Activated CD4-positive, alpha-beta memory T cell treated with anti-CD3 and anti-CD28 coated beads for 36 hours (primary cell): ENCODE measurements at regions not wholly inside any gene's neighbourhood (a gene's known extent, or its start where the extent isn't known, plus 50 kb on each side); places are given as distances from the start of the nearest gene placed in this dataset.
"Not testable (repeated sequence)": the region's sequence is repeated elsewhere in the genome, so short reads cannot be mapped to it uniquely, and the experiment has no call there.

ENCODE experiments used
- CTCF ChIA-PET: fragments of 350-600 bp; sonication (Branson Sonifier 250); formaldehyde crosslinking; loops from one replicate; lab custom pipeline; 2021; ENCODE audit warnings: antibody characterized with exemption, inconsistent platforms; lab: Charles Lee
- POLR2A ChIA-PET: fragments of 350-600 bp; sonication (Branson Sonifier 250); formaldehyde crosslinking; loops from one replicate; lab custom pipeline; 2021; ENCODE audit warnings: antibody characterized with exemption; lab: Charles Lee
- DNase-seq: peaks from one replicate; pipeline ENCODE4 v3.0.0-alpha.2; 2020
- H3K27ac Mint-ChIP-seq: one replicate; pipeline ENCODE4 v1.8.0; 2021; ENCODE audit warnings: mixed read lengths
- H3K27me3 Mint-ChIP-seq: one replicate; pipeline ENCODE4 v1.8.0; 2021; ENCODE audit warnings: mixed read lengths
- H3K36me3 Mint-ChIP-seq: one replicate; pipeline ENCODE4 v1.8.0; 2021; ENCODE audit warnings: mixed read lengths
- H3K4me1 Mint-ChIP-seq: one replicate; pipeline ENCODE4 v1.8.0; 2021; ENCODE audit warnings: low read depth, mixed read lengths
- H3K4me3 Mint-ChIP-seq: one replicate; pipeline ENCODE4 v1.8.0; 2021; ENCODE audit warnings: mild to moderate bottlenecking, mixed read lengths
- H3K9me3 Mint-ChIP-seq: one replicate; pipeline ENCODE4 v1.8.0; 2021; ENCODE audit warnings: mixed read lengths
- intact Hi-C: fragments of 100-400 bp; cut with micrococcal nuclease; formaldehyde crosslinking; loops from one replicate; pipeline ENCODE4 v1.15.1; 2023

DNA sequence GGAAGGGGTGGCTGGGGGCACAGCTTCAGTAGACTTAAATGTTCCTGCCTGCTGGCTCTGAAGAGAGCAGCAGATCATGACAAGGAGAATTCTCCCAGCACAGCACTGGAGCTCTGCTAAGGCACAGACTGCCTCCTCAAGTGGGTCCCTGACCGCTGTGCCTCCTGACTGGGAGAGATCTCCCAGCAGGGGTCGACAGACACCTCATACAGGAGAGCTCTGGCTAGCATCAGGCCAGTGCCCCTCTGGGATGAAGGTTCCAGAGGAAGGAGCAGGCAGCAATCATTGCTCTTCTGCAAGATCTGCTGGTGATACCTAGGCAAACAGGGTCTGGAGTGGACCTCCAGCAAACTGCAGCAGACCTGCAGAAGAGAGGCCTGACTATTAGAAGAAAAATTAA is 877.5 kb upstream of the CRIM1 start:
- H3K4me1 Mint-ChIP-seq: not testable (repeated sequence)
- H3K9me3 Mint-ChIP-seq: peaks cover 15% of the 10 kb centered on the region

GRCh38 chr2:35468245-35468644 is 887.3 kb upstream of the CRIM1 start:
- Mint-ChIP-seq H3K27ac (no peak overlapping the region), H3K4me1 (no peaks in the 10 kb centered on the region)
- POLR2A ChIA-PET: no interaction called here

More for the DNA sequence above, 877.5 kb upstream of the CRIM1 start:
- POLR2A ChIA-PET, DNase-seq, intact Hi-C loops, H3K4me3 Mint-ChIP-seq, CTCF ChIA-PET, H3K36me3 Mint-ChIP-seq, H3K27ac Mint-ChIP-seq, H3K27me3 Mint-ChIP-seq: not testable (repeated sequence)

GRCh38 chr2:35463805-35464596 is 891.6 kb upstream of the CRIM1 start:
- no peaks in the 10 kb centered on the region for H3K27me3 Mint-ChIP-seq
- intact Hi-C loops: no loop called here
- no peaks in the 10 kb centered on the region for H3K36me3 Mint-ChIP-seq
- H3K27ac Mint-ChIP-seq: no peak overlapping the region
- H3K9me3 Mint-ChIP-seq: no peaks in the 10 kb centered on the region
- POLR2A ChIA-PET: no interaction called here
- H3K4me1 Mint-ChIP-seq: no peaks in the 10 kb centered on the region
- H3K4me3 Mint-ChIP-seq: no peak overlapping the region
- CTCF ChIA-PET: no interaction called here
- DNase-seq: no peak

More at GRCh38 chr2:35468245-35468644, 887.3 kb upstream of the CRIM1 start:
- no peak for DNase-seq
- intact Hi-C loops: no loop called here
- no peaks in the 10 kb centered on the region for H3K9me3 Mint-ChIP-seq
- no peak overlapping the region for H3K4me3 Mint-ChIP-seq
- no peaks in the 10 kb centered on the region for H3K36me3 Mint-ChIP-seq
- H3K27me3 Mint-ChIP-seq: no peaks in the 10 kb centered on the region
- CTCF ChIA-PET: no interaction called here

DNA sequence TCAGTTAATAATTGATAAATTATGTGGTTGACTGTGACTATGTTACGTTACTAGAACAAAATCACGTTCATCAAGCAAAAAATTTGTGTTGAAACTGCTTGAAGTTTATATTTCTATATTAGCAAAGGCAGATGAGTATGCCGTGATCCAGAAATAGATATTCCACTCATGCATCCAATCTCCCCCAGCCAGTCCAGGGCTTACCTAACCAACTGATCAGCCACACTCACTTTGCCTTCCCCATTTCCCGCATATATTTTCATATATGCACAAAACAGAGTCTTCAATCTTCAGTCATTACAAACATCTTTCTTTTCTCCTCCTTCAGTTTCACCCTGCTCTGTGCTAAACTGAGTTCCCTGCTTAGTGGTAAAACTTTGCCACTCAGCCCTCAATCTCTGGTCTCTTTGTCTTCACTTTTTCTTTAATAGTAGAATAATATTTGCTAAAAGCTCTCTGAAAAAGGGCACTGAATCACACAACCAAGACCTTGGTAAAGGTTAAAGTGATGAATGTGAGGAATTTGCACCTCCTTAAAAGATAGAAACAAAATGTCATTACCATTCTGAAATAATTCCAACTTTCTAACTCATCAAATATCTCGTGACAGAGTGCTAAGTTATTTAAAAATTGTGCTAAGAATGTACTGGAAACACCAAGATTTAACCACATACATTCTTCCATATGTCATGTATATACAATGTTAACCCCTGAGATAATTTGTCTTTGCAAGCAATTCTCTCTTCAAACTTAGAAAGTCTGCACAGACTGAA is 893.2 kb upstream of the CRIM1 start:
- Mint-ChIP-seq H3K4me1 (no peaks in the 10 kb centered on the region), H3K4me3 (no peak overlapping the region), H3K27me3 (no peaks in the 10 kb centered on the region), H3K36me3 (no peaks in the 10 kb centered on the region), H3K27ac (no peak overlapping the region), H3K9me3 (no peaks in the 10 kb centered on the region)
- POLR2A ChIA-PET: no interaction called here
- CTCF ChIA-PET: no interaction called here
- no peak for DNase-seq
- intact Hi-C loops: no loop called here

DNA sequence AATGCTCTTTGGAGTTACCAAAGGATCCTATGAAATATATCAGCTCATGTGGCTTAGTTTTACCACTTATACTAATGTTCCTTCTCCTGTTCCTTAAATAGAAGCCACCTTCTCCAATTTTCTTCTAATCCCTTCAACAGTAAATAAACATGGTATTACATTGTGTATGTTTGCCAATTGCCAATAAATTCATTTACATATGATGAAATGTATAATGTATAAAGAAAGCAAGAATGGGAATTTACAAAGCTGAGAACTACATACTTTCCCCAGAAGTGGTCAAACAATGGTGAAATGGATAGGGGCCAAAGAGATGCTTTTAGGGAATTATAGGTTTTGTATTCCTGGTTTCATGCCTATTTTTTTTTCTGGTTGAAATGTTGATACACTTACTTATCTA is 894.2 kb upstream of the CRIM1 start:
- CTCF ChIA-PET: no interaction called here
- H3K36me3 Mint-ChIP-seq: no peaks in the 10 kb centered on the region
- POLR2A ChIA-PET: no interaction called here

GRCh38 chr2:35454966-35455638 is 900.5 kb upstream of the CRIM1 start:
- no peak overlapping the region for H3K27ac Mint-ChIP-seq
- H3K36me3 Mint-ChIP-seq: no peaks in the 10 kb centered on the region
- DNase-seq: no peak
- H3K4me1 Mint-ChIP-seq: no peaks in the 10 kb centered on the region
- ChIA-PET POLR2A (no interaction called here), CTCF (interaction anchor here (1.0 kb wide), 1 partner anchor 44 kb away, joined by 3 read pairs; no protein-coding TSS in a partner anchor)
- H3K27me3 Mint-ChIP-seq: no peaks in the 10 kb centered on the region
- no peaks in the 10 kb centered on the region for H3K9me3 Mint-ChIP-seq
- intact Hi-C loops: no loop called here
- H3K4me3 Mint-ChIP-seq: no peak overlapping the region

More for the DNA sequence above, 894.2 kb upstream of the CRIM1 start:
- intact Hi-C loops: no loop called here
- no peaks in the 10 kb centered on the region for H3K9me3 Mint-ChIP-seq
- no peak overlapping the region for H3K27ac Mint-ChIP-seq
- no peak overlapping the region for H3K4me3 Mint-ChIP-seq
- no peak for DNase-seq
- no peaks in the 10 kb centered on the region for H3K4me1 Mint-ChIP-seq
- no peaks in the 10 kb centered on the region for H3K27me3 Mint-ChIP-seq

DNA sequence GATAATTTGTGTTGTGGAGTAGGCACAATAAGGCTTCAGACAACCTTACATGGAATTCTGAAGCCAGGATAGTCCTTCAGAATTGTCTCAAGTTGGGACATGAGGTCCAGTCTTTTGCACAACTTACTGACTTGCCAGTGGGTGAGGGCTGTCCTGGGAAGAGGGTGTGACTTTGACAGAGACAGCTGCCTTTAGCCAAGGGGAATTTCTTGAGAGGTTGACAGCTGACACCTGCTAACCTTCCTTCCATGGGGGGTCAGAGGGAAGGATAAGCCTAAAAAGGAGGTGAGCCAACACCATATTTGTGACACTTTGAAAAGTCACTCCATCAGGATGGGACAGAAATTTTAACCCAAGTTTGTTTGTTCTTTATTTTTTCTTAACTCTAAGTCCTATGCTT is 907.8 kb upstream of the CRIM1 start:
- Mint-ChIP-seq H3K27me3 (no peaks in the 10 kb centered on the region), H3K9me3 (no peaks in the 10 kb centered on the region), H3K4me3 (no peak overlapping the region), H3K36me3 (no peaks in the 10 kb centered on the region), H3K4me1 (no peaks in the 10 kb centered on the region), H3K27ac (no peak overlapping the region)
- DNase-seq: no peak
- intact Hi-C loops: no loop called here
- POLR2A ChIA-PET: no interaction called here
- CTCF ChIA-PET: no interaction called here

DNA sequence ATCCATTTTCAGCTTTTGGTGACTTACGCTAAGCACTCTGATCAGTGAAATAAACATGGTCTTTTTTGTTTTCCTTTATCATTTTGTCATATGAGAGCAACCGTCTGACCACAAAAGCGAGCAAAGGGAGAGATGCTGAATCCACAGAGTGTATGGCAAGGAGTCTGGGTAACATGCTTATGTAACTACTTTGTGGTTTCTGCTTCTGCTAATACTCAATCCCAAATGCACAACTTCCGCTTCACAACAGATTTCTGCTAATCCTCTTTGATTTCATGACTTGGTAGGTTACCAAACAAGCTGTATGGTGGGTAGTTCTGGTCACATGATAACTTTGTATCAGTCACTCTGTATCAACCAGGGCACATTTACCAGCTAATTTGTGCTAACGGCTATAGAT is 908.4 kb upstream of the CRIM1 start:
- POLR2A ChIA-PET: no interaction called here
- H3K27ac Mint-ChIP-seq: no peak overlapping the region
- intact Hi-C loops: no loop called here
- no peaks in the 10 kb centered on the region for H3K27me3 Mint-ChIP-seq
- no peaks in the 10 kb centered on the region for H3K36me3 Mint-ChIP-seq
- no peak for DNase-seq
- H3K4me3 Mint-ChIP-seq: no peak overlapping the region
- no peaks in the 10 kb centered on the region for H3K9me3 Mint-ChIP-seq
- CTCF ChIA-PET: no interaction called here
- H3K4me1 Mint-ChIP-seq: no peaks in the 10 kb centered on the region

DNA sequence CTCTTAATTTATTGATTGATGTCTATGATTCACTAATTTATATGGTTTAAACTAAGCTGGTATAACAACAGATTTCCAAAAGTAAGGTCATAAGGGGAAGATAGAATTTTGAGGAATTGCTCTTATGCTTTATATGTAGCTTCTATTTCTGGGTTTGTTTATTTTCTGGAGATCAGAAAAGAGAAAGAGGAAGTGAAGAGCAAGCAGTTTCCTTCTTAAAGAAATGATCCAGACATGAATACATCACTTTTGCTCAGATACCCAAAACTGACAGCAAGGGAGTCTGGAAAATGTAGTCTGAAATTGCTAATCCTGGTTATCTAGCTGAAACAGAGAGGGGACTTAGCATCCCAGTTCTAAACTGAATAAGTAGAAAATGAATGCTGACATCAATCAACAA is 912.5 kb upstream of the CRIM1 start:
- intact Hi-C loops: no loop called here
- DNase-seq: no peak
- POLR2A ChIA-PET: no interaction called here
- H3K4me1 Mint-ChIP-seq: no peaks in the 10 kb centered on the region
- CTCF ChIA-PET: no interaction called here
- no peaks in the 10 kb centered on the region for H3K36me3 Mint-ChIP-seq
- H3K4me3 Mint-ChIP-seq: no peak overlapping the region
- no peaks in the 10 kb centered on the region for H3K27me3 Mint-ChIP-seq
- H3K9me3 Mint-ChIP-seq: no peaks in the 10 kb centered on the region
- H3K27ac Mint-ChIP-seq: no peak overlapping the region

DNA sequence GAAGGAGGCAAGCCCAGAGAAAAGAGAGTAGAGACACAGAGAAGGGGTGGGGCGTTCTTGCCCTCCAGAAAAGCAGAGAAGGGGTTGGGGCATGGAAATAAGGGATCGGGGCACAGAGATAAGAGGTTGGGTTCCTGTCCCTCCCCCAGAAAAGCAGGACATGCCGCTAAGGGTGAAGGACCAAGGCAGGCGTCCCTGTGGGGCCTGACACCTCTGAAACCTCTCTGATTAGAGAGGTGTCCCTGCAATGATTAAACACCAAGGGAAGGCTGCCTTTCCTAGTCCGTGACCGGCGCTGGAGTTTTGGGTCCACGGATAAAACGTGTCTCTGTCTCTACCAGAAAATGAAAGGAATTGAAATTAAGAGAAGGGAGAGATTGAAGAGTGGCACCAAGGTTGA is 914.0 kb upstream of the CRIM1 start:
- H3K36me3 Mint-ChIP-seq, H3K27ac Mint-ChIP-seq, H3K27me3 Mint-ChIP-seq, H3K4me1 Mint-ChIP-seq, DNase-seq, intact Hi-C loops, CTCF ChIA-PET, H3K9me3 Mint-ChIP-seq, H3K4me3 Mint-ChIP-seq, POLR2A ChIA-PET: not testable (repeated sequence)

DNA sequence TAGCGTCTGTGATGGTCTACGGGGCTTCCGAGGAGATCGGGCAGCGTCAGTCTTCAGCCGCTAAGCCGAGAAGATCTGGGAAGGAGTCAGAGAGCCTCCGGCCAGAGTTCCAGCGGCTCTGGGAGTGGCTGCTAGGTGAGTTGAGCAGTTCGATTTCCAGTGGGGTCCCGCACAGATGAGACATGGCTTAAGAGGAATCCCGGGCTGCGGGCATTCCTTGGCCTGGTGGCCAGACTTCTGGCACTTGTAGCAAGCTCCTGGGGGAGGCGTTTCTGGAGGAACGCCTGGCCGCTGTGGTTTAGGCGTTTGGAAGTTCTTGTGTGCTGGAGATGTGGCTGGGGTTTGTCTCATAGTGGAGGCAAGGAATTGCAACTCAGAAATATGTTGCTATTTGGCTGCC is 915.3 kb upstream of the CRIM1 start:
- H3K36me3 Mint-ChIP-seq, DNase-seq, CTCF ChIA-PET, H3K9me3 Mint-ChIP-seq, POLR2A ChIA-PET, intact Hi-C loops, H3K4me1 Mint-ChIP-seq, H3K4me3 Mint-ChIP-seq, H3K27me3 Mint-ChIP-seq, H3K27ac Mint-ChIP-seq: not testable (repeated sequence)

- DNase-seq, H3K36me3 Mint-ChIP-seq, H3K9me3 Mint-ChIP-seq, CTCF ChIA-PET, intact Hi-C loops, H3K27me3 Mint-ChIP-seq, H3K4me3 Mint-ChIP-seq, H3K4me1 Mint-ChIP-seq, H3K27ac Mint-ChIP-seq, POLR2A ChIA-PET: not testable (repeated sequence)
Measured at GRCh38 chr2:35436893-35437292, 918.7 kb upstream of the CRIM1 start.
